PC-9 (cell line): ENCODE measurements at regions not wholly inside any gene's neighbourhood (a gene's known extent, or its start where the extent isn't known, plus 50 kb on each side); places are given as distances from the start of the nearest gene placed in this dataset.

Source experiments
- CTCF ChIP-seq: fragments of 200-600 bp; sonication (generic); conservative IDR thresholded peaks from 2 replicates; pipeline ENCODE4 v1.6.1; 2017; ENCODE audit warnings: mixed run types, antibody characterized with exemption, mild to moderate bottlenecking, moderate library complexity
- EZH2 ChIP-seq: fragments of 200-600 bp; sonication (generic); IDR thresholded peaks from 2 replicates; pipeline ENCODE4 v1.8.0; 2017; ENCODE audit warnings: antibody characterized with exemption, low read depth

GRCh38 chr1:30381266-30381665, 342.1 kb downstream of the MATN1 start:
- no peak for TF ChIP-seq CTCF
- TF ChIP-seq EZH2 = no peak
